ENCODE measurements at regions not wholly inside any gene's neighbourhood (a gene's known extent, or its start where the extent isn't known, plus 50 kb on each side); places are given as distances from the start of the nearest gene placed in this dataset.

- no peak for TF ChIP-seq CTCF (IDR thresholded peaks at IDR 0.05)
Measured at GRCh38 chr11:91433284-91434010, 791.2 kb upstream of the FAT3 start.

DNA sequence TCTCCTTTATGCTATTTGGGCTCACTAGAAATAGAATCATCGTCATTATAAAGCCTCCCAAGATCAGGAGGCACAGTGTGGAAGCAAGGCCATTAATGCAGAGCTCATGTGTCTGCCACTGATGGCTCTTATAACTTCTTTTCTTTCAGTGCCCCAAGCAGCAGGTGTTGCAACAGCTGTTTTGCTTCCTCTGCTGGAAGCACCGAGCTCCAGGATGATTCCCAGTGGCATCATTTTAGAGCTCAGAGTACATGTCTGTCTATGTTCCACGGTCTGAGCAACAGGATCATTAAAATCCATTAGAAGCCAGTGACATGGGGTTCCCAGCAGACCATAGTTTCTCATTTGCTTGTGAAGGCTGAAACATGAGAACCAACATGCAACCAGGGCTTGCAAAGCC, 803.0 kb upstream of the FAT3 start:
- no peak for TF ChIP-seq CTCF (IDR thresholded peaks at IDR 0.05)

DNA sequence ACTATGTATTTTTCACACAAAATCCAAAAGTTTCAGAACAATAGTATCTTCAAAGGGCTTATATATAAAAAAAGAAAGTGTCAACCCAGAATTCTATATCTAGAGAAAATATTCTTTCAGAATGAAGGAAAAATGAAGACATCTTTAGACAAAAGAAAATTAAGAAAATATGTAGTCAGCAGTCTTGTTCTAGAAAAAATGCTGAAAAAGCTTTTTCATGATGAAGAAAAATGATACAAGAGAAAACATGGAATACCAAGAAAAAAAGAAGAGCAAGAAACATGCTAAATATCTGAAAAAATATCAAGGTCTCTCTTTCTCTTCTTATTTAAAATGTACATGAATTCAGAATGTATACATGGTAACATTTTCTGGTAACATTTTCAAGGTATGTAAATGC, 816.8 kb upstream of the FAT3 start:
- no peak for TF ChIP-seq CTCF (IDR thresholded peaks at IDR 0.05)

- TF ChIP-seq CTCF (IDR thresholded peaks at IDR 0.05): no peak
Measured at GRCh38 chr11:91406009-91406408, 818.6 kb upstream of the FAT3 start.

GRCh38 chr11:91404344-91404743, 820.3 kb upstream of the FAT3 start:
- TF ChIP-seq CTCF (IDR thresholded peaks at IDR 0.05): no peak

- no peak for TF ChIP-seq CTCF (IDR thresholded peaks at IDR 0.05)
Measured at GRCh38 chr11:91397134-91397468, 827.5 kb upstream of the FAT3 start.

DNA sequence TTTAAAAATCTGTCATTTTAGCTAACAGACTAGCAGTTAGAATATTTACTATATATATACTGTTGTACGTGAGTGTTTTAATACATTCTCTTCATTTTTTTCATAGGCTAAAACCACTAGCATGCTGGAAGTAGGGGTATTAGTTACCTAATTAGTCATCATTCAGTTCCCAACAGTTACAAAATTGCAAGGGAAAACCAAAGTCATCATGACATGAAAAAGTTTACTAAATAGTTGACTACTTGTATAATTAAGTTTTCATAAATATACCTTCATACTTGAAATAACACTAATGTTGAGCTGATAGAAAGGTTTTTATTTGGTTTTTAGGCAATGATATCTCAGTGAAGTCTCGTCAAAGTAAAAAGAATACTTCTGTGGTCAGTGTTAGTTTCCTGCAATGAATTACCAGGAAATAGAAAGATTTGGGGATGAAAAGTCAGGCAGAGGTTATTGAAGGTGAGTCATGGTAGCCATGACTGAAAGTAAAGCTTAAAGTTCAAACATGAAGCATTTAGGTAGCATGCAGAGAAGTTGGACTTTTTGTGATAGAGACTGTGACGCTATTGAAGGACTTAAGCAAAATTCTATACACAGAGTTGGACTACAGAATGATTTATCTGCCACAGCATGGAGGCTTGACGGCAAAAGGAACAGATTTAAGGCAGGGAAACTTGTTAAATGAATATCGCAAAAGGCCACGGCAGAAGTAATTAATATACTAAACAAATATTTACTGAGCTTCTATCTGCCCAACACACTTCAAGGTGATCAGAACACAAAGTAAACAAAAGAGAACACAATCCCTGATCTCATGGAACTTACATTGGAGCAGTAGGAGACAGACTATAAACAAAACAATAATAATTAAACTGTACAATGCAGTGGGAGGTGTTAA, 828.1 kb upstream of the FAT3 start:
- no peak for TF ChIP-seq CTCF (IDR thresholded peaks at IDR 0.05)

Data from LNCAP (cell line).